Calu3 (cell line): ENCODE measurements at regions not wholly inside any gene's neighbourhood (a gene's known extent, or its start where the extent isn't known, plus 50 kb on each side); places are given as distances from the start of the nearest gene placed in this dataset.

Source experiments
- BruUV-seq: library from RNA; stranded (reverse); fragments of 400-500 nt; replicated peaks from 2 replicates; lab custom pipeline; 2021; lab: Mats Ljungman, UMichigan
- CTCF ChIA-PET: fragments of 300-600 bp; sonication (Branson Sonifier 250); formaldehyde crosslinking; loops from one replicate; lab custom pipeline; 2022; ENCODE audit warnings: antibody characterized with exemption; lab: Charles Lee
- DNase-seq: peaks from one replicate; pipeline ENCODE4 v3.0.0; 2022
- H3K27ac Mint-ChIP-seq: one replicate; pipeline ENCODE4 v1.8.0; 2022; ENCODE audit warnings: mixed read lengths; ENCODE audit not compliant: unreplicated experiment
- H3K27me3 Mint-ChIP-seq: one replicate; pipeline ENCODE4 v1.8.0; 2022; ENCODE audit warnings: mixed read lengths; ENCODE audit not compliant: unreplicated experiment
- H3K36me3 Mint-ChIP-seq: one replicate; pipeline ENCODE4 v1.8.0; 2022; ENCODE audit warnings: mild to moderate bottlenecking, moderate library complexity, mixed read lengths; ENCODE audit not compliant: insufficient read depth, unreplicated experiment
- H3K4me1 Mint-ChIP-seq: one replicate; pipeline ENCODE4 v1.8.0; 2022; ENCODE audit warnings: mild to moderate bottlenecking, low read depth, mixed read lengths; ENCODE audit not compliant: unreplicated experiment
- H3K4me3 Mint-ChIP-seq: one replicate; pipeline ENCODE4 v1.8.0; 2022; ENCODE audit warnings: mild to moderate bottlenecking, low read depth, moderate library complexity, mixed read lengths; ENCODE audit not compliant: unreplicated experiment
- H3K9me3 Mint-ChIP-seq: one replicate; pipeline ENCODE4 v1.8.0; 2022; ENCODE audit warnings: low read depth, mixed read lengths; ENCODE audit not compliant: unreplicated experiment
- CTCF ChIP-seq: fragments of 200-600 bp; IDR thresholded peaks from one replicate; pipeline ENCODE4 v1.8.0; 2022; ENCODE audit warnings: antibody characterized with exemption; ENCODE audit not compliant: unreplicated experiment
- intact Hi-C: fragments of 100-400 bp; cut with micrococcal nuclease; formaldehyde crosslinking; loops from one replicate; pipeline ENCODE4 v1.10.0; 2022; ENCODE audit not compliant: unreplicated experiment

GRCh38 chr1:221246067-221246466 is 366.8 kb downstream of the HLX start:
- no peaks in the 10 kb centered on the region for H3K27me3 Mint-ChIP-seq
- intact Hi-C loops = no loop called here
- H3K4me1 Mint-ChIP-seq = no peaks in the 10 kb centered on the region
- CTCF ChIA-PET = no interaction called here
- no peak overlapping the region for H3K4me3 Mint-ChIP-seq
- no peaks in the 10 kb centered on the region for H3K9me3 Mint-ChIP-seq
- no TSS peak for BruUV-seq
- H3K36me3 Mint-ChIP-seq = no peaks in the 10 kb centered on the region
- H3K27ac Mint-ChIP-seq = no peak overlapping the region
- DNase-seq = no peak
- no peak for TF ChIP-seq CTCF

GRCh38 chr1:221246628-221247415 is 367.6 kb downstream of the HLX start:
- no peak overlapping the region for H3K27ac Mint-ChIP-seq
- intact Hi-C loops = no loop called here
- H3K9me3 Mint-ChIP-seq = no peaks in the 10 kb centered on the region
- H3K36me3 Mint-ChIP-seq = no peaks in the 10 kb centered on the region
- no peaks in the 10 kb centered on the region for H3K27me3 Mint-ChIP-seq
- no TSS peak for BruUV-seq
- no peak for TF ChIP-seq CTCF
- CTCF ChIA-PET = interaction anchor here (0.7 kb wide), 1 partner anchor 555 kb away, joined by 3 read pairs; no protein-coding TSS in a partner anchor
- no peaks in the 10 kb centered on the region for H3K4me1 Mint-ChIP-seq
- H3K4me3 Mint-ChIP-seq = no peak overlapping the region
- no peak for DNase-seq

- H3K9me3 Mint-ChIP-seq = no peaks in the 10 kb centered on the region
- no peak for DNase-seq
- BruUV-seq = no TSS peak
- intact Hi-C loops = no loop called here
- H3K4me3 Mint-ChIP-seq = no peak overlapping the region
- TF ChIP-seq CTCF = no peak
- no peaks in the 10 kb centered on the region for H3K4me1 Mint-ChIP-seq
- no peaks in the 10 kb centered on the region for H3K36me3 Mint-ChIP-seq
- no peaks in the 10 kb centered on the region for H3K27me3 Mint-ChIP-seq
- H3K27ac Mint-ChIP-seq = no peak overlapping the region
- CTCF ChIA-PET = no interaction called here
Measured at GRCh38 chr1:221251580-221251979, 372.3 kb downstream of the HLX start.

- no peaks in the 10 kb centered on the region for H3K36me3 Mint-ChIP-seq
- TF ChIP-seq CTCF = no peak
- H3K27ac Mint-ChIP-seq = no peak overlapping the region
- intact Hi-C loops = no loop called here
- CTCF ChIA-PET = no interaction called here
- no TSS peak for BruUV-seq
- peaks cover under 1% of the 10 kb centered on the region for H3K27me3 Mint-ChIP-seq
- no peaks in the 10 kb centered on the region for H3K9me3 Mint-ChIP-seq
- no peaks in the 10 kb centered on the region for H3K4me1 Mint-ChIP-seq
- no peak for DNase-seq
- H3K4me3 Mint-ChIP-seq = no peak overlapping the region
Measured at GRCh38 chr1:221254813-221255212, 375.6 kb downstream of the HLX start.
